GM12878 (cell line): ENCODE measurements at regions not wholly inside any gene's neighbourhood (a gene's known extent, or its start where the extent isn't known, plus 50 kb on each side); places are given as distances from the start of the nearest gene placed in this dataset.

Source experiments
- ATAC-seq: fragments of 200-7000 bp; cut with Tn5 transposase; 3 replicates; pipeline ENCODE4 v1.9.1; 2020; ENCODE audit warnings: mild to moderate bottlenecking, moderate library complexity
- BruUV-seq: library from RNA; stranded (reverse); fragments of 400-500 nt; replicated peaks from 2 replicates; lab custom pipeline; 2021; lab: Mats Ljungman, UMichigan
- CTCF ChIA-PET: fragments of 300-600 bp; sonication (Branson Sonifier 250); formaldehyde crosslinking; extraction: SDS; loops from one replicate; lab custom pipeline; 2021; ENCODE audit warnings: inconsistent platforms; lab: Yijun Ruan, JAX
- POLR2A ChIA-PET: fragments of 350-600 bp; formaldehyde crosslinking; extraction: SDS; loops from one replicate; lab custom pipeline; 2021; ENCODE audit warnings: inconsistent platforms; lab: Charles Lee
- RAD21 ChIA-PET: fragments of 300-600 bp; sonication (Branson Sonifier 250); formaldehyde crosslinking; loops from one replicate; lab custom pipeline; 2023; ENCODE audit warnings: antibody characterized with exemption; ENCODE audit not compliant: unreplicated experiment; lab: Charles Lee
- SMC1A ChIA-PET: fragments of 300-600 bp; sonication (Branson Sonifier 250); formaldehyde crosslinking; loops from one replicate; lab custom pipeline; 2023; ENCODE audit not compliant: unreplicated experiment, uncharacterized antibody; lab: Charles Lee
- DNase-seq: peaks from one replicate; pipeline ENCODE4 v3.0.0-alpha.2; 2011; ENCODE audit warnings: low read depth, low spot score
- FAIRE-seq: peaks from 3 replicates; lab custom pipeline; 2011; peaks lifted over from hg19 to GRCh38; lab: Jason Lieb, UNC
- H2AFZ ChIP-seq: 2 replicates; pipeline ENCODE4 v1.6.0; 2011; ENCODE audit warnings: low read depth, low read length, control low read depth; ENCODE audit not compliant: control insufficient read depth
- H3K27ac ChIP-seq: 2 replicates; pipeline ENCODE4 v1.5.1; 2011; ENCODE audit warnings: control low read depth; ENCODE audit not compliant: control insufficient read depth, insufficient read depth
- H3K27me3 ChIP-seq, 2 experiments: replicated peaks in 1 of 2; 2 replicates each; pipeline versions ENCODE4 v1.6.0 to v1.6.1; 2011; ENCODE audit warnings: low read length in 1 of 2; ENCODE audit not compliant: control insufficient read depth in 2 of 2, insufficient read depth in 2 of 2
- H3K36me3 ChIP-seq, 2 experiments: 2 replicates each; pipeline ENCODE4 v1.5.1; 2011; ENCODE audit warnings: low read length in 1 of 2; ENCODE audit not compliant: control insufficient read depth in 2 of 2, insufficient read depth in 2 of 2
- H3K4me1 ChIP-seq: 2 replicates; pipeline ENCODE4 v1.6.1; 2011; ENCODE audit warnings: mild to moderate bottlenecking, low read length, moderate library complexity, mixed read lengths; ENCODE audit not compliant: control insufficient read depth, insufficient read depth
- H3K4me2 ChIP-seq: 2 replicates; pipeline ENCODE4 v1.6.0; 2011; ENCODE audit warnings: control low read depth; ENCODE audit not compliant: control insufficient read depth, insufficient read depth
- H3K4me3 ChIP-seq: fragments of 200-600 bp; sonication (generic); 2 replicates; pipeline ENCODE4 v1.5.1; 2016
- H3K79me2 ChIP-seq: 2 replicates; pipeline ENCODE4 v1.6.0; 2011; ENCODE audit warnings: low read length; ENCODE audit not compliant: control insufficient read depth, insufficient read depth
- H3K9ac ChIP-seq: 2 replicates; pipeline ENCODE4 v1.8.0; 2011; ENCODE audit warnings: low read length, control low read depth, mixed read lengths; ENCODE audit not compliant: control insufficient read depth, insufficient read depth
- H3K9me3 ChIP-seq: replicated peaks from 3 replicates; pipeline ENCODE4 v1.5.1; 2011; ENCODE audit warnings: mild to moderate bottlenecking, low read length; ENCODE audit not compliant: control insufficient read depth, insufficient read depth
- H4K20me1 ChIP-seq: 2 replicates; pipeline ENCODE4 v1.6.0; 2011; ENCODE audit not compliant: control insufficient read depth, insufficient read depth
- CHD1 ChIP-seq: IDR thresholded peaks from 2 replicates; pipeline ENCODE4 v1.6.1; 2012; ENCODE audit warnings: low read depth, low read length, improper control_type of control experiment
- E4F1 ChIP-seq: fragments of 450-650 bp; IDR thresholded peaks from 2 replicates; pipeline ENCODE4 v1.6.1; 2018; ENCODE audit warnings: borderline replicate concordance, mild to moderate bottlenecking; ENCODE audit not compliant: partially characterized antibody
- NBN ChIP-seq: fragments of 450-650 bp; IDR thresholded peaks from 2 replicates; pipeline ENCODE4 v1.6.1; 2016
- WGBS: methylation state at CpG from one replicate; pipeline ENCODE4 v1.1.6; 2016; ENCODE audit warnings: low lambda C conversion rate; ENCODE audit not compliant: insufficient replicate concordance, insufficient coverage; ENCODE audit errors: missing lambda C conversion rate; 5-methylcytosine and 5-hydroxymethylcytosine counted together
- in situ Hi-C: fragments of 300-500 bp; cut with MboI; formaldehyde crosslinking; loops from 9 replicates; pipeline ENCODE4 v1.14.3; 2018; ENCODE audit warnings: mixed read lengths
- intact Hi-C: fragments of 100-400 bp; cut with micrococcal nuclease; formaldehyde crosslinking; loops from one replicate; pipeline ENCODE4 v1.14.2; 2022; ENCODE audit not compliant: unreplicated experiment
- TF ChIP-seq, protein P1 (sequence below): fragments of 450-650 bp; IDR thresholded peaks from 2 replicates; pipeline ENCODE4 v1.6.1; 2014; ENCODE audit warnings: mild to moderate bottlenecking

DNA sequence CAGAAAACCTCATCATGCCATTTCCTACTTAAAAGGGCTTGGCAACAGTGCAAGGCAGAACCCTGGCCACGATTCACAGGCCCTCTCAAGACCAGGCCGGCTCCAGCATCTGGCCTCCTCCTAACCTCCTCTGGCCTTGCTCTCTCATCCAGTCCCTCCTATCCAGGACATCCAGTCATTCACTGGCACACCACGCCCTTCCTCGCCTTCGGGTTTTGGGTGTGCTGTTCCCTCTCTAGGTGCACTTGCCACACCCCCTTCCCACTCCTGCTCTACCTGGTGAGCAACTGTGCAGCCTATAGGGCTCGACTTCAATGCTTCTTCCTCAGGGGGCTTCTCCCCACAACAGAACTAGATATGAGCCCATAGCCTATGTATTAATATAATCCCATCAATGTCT lies 317.1 kb downstream of the ARRDC4 start:
- DNase-seq = no peak
- Histone ChIP-seq H3K36me3 (no peaks in the 10 kb centered on the region), H3K4me3 (no peak overlapping the region), H3K9ac (no peak overlapping the region), H3K27ac (no peak overlapping the region), H3K27me3 (no peaks in the 10 kb centered on the region), H3K79me2 (no peaks in the 10 kb centered on the region), H4K20me1 (no peaks in the 10 kb centered on the region), H2AFZ (no peak overlapping the region), H3K9me3 (no peaks in the 10 kb centered on the region), H3K4me2 (no peak overlapping the region), H3K4me1 (no peaks in the 10 kb centered on the region)
- ChIA-PET CTCF (no interaction called here), SMC1A (no interaction called here), RAD21 (no interaction called here), POLR2A (no interaction called here)
- ATAC-seq = no peak
- WGBS = 14% methylated on average over 6 of the region's 6 CpGs
- intact Hi-C loops (no loop called here), in situ Hi-C loops (no loop called here)
- TF ChIP-seq E4F1 (no peak), CHD1 (no peak), NBN (no peak)
- TF ChIP-seq, protein P1, sequence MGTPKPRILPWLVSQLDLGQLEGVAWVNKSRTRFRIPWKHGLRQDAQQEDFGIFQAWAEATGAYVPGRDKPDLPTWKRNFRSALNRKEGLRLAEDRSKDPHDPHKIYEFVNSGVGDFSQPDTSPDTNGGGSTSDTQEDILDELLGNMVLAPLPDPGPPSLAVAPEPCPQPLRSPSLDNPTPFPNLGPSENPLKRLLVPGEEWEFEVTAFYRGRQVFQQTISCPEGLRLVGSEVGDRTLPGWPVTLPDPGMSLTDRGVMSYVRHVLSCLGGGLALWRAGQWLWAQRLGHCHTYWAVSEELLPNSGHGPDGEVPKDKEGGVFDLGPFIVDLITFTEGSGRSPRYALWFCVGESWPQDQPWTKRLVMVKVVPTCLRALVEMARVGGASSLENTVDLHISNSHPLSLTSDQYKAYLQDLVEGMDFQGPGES = no peak
- BruUV-seq = no TSS peak
- FAIRE-seq = no peak
